ACHN (cell line): ENCODE measurements at regions not wholly inside any gene's neighbourhood (a gene's known extent, or its start where the extent isn't known, plus 50 kb on each side); places are given as distances from the start of the nearest gene placed in this dataset.
"Not testable (repeated sequence)": the region's sequence is repeated elsewhere in the genome, so short reads cannot be mapped to it uniquely, and the experiment has no call there.

Experiments
- DNase-seq: peaks from one replicate; pipeline ENCODE4 v3.0.0-alpha.2; 2015
- in situ Hi-C: cut with HindIII; loops from 2 replicates; pipeline ENCODE4 v1.10.0; 2017; ENCODE audit warnings: low sequenced_read_pairs, low pct_ligation_motif_present, low pct_unique_long_range_greater_than_20kb

DNA sequence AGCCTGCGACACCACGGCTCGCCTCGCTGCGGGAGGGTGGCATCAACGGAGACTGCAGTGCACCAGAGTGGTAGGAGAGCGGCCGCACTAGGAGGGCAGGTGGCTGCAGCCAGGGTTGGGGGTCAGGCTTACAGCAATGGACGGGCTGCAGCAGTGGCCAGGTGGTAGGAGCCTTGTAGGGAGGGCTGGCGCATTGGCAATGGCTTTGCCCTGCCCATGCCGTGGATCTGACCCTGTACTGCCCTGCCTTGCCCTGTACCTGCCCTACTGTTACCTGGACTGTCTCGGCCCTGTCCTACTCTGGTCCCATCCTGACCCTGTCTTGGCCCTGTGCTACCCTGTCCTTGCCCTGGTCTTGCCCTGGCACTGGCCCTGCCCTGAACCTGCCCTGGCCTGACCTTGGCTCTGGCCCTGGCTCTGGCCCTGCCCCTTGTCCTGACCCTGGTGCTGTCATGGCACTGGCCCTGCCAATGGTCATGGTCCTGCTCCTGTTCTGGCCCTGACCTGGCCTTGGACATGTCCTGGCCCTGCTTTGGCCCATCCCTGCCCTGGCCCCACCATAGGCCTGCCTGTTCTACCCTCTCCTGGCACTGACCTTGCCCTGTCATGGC is 240.0 kb downstream of the GOLGA6L6 start:
- DNase-seq, in situ Hi-C loops: not testable (repeated sequence)

DNA sequence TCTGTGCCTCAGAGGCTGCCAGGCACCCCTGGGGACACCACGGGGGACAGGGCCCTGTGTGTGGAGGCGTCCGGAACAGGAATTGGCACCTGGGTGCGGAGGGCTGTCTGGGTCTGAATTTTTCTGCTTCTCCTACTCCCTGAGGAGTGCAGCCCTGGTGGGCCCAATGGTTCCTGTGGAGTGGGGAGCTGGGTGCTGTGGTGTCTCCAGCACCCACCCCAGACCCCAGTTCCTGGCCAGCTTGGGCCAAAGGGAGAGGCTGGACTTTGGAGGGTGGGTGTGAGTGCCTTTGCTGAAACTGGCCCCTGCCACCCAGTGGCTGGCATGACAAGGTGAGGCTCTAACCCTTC is 240.6 kb downstream of the GOLGA6L6 start:
- DNase-seq, in situ Hi-C loops: not testable (repeated sequence)

DNA sequence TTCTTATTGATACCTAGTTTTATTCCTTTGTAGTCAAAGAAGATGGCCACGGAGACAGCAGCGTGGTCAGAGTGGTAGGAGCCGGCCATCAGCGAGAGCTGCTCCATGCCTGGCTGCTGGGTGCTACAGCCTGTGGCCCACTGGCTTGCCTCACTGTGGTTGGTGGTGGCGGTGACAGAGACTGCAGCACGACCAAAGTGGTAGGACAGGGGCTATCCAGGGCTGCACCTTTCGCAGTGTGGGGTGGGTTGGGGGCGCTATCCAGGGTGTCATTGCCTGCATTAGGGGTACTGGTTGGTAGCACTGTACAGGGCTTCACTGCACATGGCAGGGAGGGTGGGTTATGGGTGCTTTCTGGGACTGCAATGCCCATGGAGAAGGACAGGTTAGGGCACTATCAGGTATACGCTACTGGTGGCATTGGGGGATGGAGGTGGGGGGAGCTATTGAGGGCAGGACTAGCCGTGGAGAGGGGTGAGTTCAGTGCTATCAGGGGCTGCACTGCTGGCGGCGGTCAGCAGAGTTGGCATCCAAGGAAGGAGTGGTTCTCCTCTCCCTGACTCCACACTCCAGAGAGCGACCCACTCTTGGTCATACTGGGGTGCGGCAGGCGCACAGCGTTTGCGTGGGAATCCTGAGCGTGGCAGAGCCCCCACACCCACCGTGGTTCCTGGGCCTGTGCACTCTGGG is 241.1 kb downstream of the GOLGA6L6 start:
- DNase-seq, in situ Hi-C loops: not testable (repeated sequence)

DNA sequence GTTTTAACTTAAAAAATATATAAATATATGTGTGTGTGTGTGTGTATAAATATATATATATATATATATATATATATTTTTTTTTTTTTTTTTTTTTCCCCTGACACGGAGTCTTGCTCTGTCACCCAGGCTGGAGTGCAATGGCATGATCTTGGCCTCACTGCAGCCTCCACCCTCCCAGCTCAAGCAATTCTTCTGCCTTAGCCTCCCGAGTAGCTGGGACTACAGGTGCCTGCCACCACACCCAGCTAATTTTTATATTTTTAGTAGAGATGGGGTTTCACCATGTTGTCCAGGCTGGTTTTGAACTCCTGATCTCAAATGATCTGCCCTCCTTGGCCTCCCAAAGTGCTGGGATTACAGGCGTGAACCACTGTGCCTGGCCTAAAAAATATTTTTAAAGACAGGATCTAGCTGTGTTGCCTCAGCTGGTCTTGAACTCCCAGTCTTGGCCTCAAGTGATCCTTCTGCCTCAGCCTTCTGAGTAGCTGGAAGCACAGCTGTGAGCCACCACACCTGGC is 243.9 kb downstream of the GOLGA6L6 start:
- in situ Hi-C loops, DNase-seq: not testable (repeated sequence)

DNA sequence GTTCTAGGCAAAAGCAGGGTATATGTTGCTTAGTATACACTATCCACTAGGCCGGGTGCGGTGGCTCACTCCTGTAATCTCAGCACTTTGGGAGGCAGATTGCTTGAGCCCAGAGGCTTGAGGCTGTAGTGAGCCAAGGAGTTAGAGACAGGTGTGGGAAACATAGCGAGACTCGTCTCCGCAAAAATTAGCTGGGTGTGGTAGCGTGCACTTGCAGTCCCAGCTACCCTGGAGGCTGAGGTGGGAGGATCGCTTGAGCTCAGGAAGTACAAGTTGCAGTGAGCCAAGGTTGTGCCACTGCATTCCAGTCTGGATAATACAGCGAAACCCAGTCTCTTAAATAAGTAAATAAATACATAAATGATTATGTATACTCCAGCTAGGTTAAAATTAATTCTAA is 245.3 kb downstream of the GOLGA6L6 start:
- in situ Hi-C loops, DNase-seq: not testable (repeated sequence)

DNA sequence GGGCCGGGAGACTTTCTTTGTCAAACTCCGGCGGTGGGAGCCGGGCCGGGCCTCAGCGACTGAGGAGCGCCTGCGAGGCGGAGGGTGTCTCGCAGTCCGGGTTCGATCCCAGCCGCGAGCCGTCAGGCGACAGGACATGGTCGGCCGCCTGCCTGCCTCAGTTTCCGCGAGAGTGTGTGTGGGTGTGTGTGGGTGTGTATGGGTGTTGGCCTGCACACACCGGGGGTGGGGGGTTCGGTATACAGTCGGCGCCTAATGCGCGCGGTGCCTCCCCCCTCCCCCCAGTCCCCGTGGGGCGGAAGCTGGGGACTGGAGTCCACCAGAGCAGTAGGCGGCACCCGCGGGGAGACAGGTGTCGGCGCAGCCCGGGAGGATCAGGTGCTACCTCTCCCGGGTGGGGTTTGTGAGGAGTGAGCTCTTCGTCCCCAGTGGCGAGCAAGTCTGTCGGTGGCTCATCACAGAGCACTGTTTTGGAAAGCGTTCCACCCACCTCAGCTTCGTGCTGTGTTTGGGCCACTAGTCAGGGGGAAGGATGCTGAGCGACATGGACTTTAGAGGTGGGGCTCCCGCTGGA is 246.3 kb downstream of the GOLGA6L6 start:
- in situ Hi-C loops, result no loop called here
- no peak for DNase-seq

DNA sequence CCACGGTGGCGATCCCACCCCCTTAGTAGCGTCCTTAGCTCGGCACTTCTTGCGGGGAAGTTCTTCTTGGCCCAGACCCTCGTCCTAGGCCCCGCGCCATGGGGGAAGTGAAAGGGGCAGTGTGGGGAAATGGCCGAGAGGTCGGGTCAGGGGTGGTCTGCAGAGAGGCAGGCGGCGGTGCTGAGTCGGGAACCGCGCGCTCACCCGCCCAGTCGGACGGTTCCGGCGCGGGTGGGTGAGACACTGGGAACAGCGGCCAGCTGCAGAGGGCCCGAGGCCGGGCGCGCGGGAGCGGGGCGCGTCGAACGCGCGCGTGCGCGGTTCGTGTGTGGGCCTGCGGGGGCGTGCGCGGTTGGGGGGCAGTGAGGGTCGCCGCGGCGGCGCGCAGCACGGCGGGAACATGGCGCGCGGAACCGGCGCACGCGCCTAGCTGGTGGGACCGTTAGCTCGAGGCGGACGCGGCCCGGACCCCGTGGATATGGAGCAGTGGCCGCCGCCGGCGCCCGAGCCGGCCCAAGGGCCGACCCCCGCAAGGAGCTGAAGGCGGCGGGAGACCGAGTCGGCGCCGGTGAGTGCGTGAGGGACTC is 246.9 kb downstream of the GOLGA6L6 start:
- DNase-seq, result no peak
- in situ Hi-C loops, result no loop called here

DNA sequence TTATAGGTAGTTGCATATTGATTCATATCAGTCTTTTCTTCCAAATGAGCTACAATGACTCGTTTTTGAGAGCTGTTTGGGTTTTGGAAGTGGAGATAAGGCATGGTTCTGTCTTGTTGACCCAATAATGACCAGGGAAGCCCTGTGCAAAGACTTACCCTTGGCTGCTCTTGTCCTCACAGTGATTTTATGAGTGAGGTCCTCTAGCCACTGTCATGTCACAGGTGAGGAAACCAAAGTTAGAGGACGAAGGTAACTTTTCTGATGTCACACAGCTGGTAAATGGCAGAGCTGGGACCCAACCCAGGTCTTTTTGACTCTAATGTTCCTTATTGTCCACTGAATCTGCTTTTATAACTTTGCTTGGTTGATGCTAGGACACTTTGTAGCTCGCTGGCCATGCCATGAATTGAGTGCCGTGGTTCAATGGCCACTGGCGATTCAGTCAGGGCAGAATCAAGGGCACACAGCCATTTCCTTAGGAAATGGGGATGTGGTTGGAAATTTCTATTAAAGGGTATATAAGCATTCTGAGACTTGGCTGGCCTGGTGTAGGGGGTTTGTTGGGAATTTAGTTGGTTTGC is 249.1 kb downstream of the GOLGA6L6 start:
- in situ Hi-C loops, DNase-seq: not testable (repeated sequence)

DNA sequence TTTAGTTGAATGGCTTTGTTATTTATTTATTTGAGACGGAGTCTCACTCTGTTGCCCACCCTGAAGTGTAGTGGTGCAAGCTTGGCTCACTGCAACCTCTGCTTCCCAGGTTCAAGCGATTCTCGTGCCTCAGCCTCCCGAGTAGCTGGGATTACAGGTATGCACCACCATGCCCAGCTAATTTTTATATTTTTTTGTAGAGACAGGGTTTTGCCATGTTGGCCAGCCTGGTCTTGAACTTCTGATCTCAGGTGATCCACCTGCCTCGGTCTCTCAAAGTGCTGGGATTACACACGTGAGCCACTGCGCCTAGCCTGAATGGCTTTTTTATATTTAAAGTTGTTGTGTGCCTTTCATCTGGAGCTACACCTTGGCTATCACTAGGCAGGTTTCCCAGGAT is 250.0 kb downstream of the GOLGA6L6 start:
- in situ Hi-C loops, DNase-seq: not testable (repeated sequence)

DNA sequence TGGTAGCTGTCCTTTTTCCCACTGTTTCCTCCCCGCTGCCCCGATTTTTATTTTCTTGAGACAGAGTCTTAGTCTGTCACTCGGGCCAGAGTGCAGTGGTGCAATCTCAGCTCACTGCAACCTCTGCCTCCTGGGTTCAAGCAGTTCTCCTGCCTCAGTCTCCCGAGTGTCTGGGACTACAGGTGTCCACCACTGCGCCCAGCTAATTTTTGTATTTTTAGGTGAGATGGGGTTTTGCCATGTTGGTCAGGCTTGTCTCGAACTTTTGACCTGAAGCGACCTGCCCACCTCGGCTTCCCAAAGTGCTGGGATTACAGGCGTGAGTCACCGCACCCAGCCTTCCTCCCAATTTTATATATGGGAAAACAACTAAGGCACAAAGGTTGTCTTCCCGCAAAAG is 251.0 kb downstream of the GOLGA6L6 start:
- DNase-seq, in situ Hi-C loops: not testable (repeated sequence)

DNA sequence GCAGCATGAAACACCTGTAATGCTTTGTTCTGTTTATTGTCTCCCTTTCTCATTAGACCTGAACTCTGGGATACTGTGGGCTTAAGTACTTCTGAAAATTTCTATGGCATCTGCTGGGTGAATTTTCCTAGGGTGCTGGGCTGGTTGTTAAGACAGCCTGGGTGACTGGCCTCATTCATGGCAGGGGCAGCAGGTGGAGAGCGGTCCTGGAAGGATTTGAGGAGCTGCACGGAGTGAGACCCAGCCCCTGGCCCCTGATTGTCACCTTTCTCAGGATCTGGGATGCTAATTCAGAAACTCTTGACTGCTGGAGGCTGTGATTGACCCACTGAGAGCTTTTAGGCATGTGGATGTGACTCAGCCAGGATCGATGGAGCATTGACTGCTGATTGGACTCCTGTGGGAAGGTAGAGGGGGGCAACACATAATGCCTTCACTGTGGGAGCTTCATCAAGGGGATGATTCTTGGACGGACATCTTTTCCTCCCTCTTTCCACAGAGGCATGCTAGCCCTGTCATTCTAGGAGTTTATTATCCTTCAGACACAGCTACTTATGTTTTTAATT is 252.0 kb downstream of the GOLGA6L6 start:
- in situ Hi-C loops, DNase-seq: not testable (repeated sequence)

DNA sequence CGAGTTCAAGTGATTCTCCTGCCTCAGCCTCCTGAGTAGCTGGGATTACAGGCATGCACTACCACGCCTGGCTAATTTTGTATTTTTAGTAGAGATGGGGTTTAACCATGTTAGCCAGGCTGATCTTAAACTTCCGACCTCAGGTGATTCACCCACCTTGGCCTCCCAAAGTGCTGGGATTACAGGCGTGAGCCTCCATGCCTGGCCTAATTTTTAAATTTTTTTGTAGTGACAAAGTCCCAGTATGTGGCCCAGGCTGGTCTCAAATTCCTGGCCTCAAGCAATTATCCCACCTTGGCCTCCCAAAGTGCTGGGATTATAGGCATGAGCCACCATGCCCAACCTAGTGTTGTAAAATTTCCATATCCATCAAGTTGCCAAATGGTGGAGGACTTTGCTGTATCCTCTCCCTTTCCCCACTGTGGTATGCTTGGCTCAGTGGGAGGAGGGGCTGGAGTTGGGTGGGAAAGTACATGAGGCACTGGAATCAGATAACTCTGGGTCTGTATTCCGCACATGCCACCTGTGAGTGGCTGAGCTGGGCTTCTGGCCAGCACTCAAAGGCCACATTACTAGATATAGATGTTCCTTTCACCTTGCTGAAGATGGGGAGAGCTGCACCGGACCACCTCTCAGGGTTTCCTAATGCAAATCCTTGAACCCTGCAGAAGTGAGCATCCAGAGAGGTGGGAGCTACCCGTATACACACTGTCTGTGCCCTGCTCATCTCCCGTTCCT is 252.6 kb downstream of the GOLGA6L6 start:
- in situ Hi-C loops, result not testable (repeated sequence)

DNA sequence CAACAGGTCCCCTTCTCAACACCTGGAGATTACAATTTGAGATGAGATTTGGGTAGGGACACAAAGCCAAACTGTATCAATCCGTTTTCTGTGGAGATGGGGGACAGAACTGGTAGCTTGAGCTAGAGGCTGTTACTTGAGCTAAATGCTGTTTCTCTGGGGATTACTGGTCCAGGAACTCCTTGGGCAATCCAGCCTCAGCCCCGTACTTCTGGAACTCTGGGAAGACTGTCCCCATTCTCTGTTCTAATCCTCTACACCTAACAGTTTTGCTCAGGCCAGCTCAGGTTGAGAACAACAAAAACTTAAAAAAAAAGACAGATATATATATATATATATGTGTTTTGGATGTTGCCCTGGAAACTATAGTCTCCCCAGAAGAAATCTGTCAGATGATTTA is 255.0 kb downstream of the GOLGA6L6 start:
- in situ Hi-C loops, DNase-seq: not testable (repeated sequence)

More for the DNA sequence above, 252.6 kb downstream of the GOLGA6L6 start:
- not testable (repeated sequence) for DNase-seq

DNA sequence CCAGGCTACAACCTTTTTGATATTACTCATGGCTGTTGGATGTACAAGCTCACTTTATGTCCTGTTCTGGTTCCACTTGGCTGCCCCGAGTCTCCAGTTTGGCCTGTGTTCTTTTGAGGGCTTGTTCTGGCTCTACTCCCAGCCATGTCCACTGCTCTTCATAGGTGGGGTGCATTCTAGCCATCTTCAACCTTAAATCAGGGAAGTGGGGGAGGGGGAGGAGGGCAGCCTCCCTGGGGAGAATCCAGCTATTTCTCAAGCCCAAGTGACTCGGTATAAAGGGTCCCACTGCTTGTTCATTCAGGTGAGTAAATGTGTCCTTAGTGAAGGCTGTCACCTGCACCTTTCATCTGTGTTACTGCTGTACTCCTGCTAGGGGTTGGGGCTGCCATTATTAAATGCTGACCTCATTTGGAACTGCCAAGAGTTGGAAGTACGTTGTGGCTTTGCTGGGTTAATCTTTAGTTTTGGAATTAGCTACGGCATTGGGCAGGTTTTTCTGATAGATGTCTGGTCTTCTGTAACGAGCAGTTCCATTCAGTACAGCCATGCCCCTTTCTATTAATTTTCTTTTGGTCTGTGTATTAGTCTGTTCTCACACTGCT is 255.8 kb downstream of the GOLGA6L6 start:
- in situ Hi-C loops, DNase-seq: not testable (repeated sequence)

DNA sequence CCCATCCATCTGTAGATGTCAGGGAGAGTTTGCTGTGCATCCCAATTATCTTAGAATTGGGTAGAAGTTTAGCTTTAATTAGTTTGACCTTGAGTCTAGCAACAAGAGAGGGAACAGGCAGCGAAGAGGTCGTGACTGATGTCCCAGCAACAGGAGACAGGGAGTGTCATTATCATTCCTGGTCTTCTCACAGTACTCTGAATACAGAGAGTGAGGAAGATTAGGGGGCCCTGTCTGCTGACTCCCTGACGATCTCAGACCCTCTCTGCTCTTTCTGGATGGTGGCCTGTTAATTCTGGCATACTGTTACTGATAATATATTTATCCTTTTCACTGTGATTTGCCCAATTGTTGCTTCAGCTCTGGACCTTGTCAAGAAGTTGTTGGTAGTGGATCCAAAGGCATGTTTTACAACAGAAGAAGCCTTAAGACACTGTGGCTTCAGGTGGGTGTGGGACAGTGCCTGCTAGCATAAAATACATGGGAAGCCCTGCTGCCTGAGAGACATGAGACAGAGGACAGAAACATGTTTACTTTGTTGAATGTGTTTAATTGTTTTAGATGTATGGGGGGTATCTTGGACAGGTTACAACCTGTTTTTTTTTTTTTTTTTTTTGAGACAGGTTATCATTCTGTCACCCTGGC is 256.6 kb downstream of the GOLGA6L6 start:
- DNase-seq, in situ Hi-C loops: not testable (repeated sequence)

DNA sequence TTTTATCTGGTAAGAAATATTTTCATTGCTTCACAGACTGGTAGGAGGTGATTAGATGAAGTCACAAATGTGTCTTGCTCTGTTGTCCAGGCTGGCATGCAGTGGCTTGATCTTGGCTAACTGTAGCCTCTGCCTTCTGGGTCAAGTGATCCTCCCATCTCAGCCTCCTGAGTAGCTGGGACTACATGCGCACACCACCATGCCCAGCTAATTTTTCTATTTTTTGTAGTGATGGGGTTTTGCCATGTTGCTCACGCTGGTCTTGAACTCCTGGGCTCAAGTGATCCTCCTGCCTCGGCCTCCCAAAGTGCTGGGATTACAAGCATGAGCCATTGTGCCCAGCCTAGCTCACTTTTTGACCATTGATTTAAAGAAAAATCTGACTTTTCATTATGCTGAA is 257.9 kb downstream of the GOLGA6L6 start:
- DNase-seq, in situ Hi-C loops: not testable (repeated sequence)

DNA sequence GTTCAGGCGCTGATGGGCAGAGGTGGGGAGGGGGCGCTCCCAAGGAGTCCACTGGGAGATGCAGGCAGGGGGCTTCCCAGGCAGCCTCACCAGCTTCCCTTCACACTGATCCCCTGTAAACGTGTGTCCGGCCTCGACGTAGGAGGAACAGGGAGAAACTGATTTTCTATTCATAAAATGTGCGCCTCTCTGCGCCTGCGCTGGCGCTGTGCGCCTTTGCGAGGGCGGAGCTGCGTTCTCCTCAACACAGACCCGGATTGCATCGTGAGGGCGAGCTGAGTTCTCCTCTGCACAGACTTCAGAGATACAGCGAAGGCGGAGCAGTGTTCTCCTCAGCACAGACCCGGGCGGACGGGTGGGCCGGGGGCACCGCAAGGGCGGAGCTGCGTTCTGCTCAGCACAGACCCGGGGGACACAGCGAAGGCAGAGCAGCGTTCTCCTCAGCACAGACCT is 259.1 kb downstream of the GOLGA6L6 start:
- in situ Hi-C loops, DNase-seq: not testable (repeated sequence)
